Upper lobe of left lung (tissue), 6 donors: ENCODE measurements at regions not wholly inside any gene's neighbourhood (a gene's known extent, or its start where the extent isn't known, plus 50 kb on each side); places are given as distances from the start of the nearest gene placed in this dataset.

Experiments
- ATAC-seq, 2 donors: fragments of 200-7000 bp; cut with Tn5 transposase; one replicate each; pipeline ENCODE4 v1.9.1; 2022; ENCODE audit warnings: mild to moderate bottlenecking in 2 of 2, moderate library complexity in 2 of 2; ENCODE audit not compliant: low FRiP score in 2 of 2
- DNase-seq, 2 donors: peaks; one replicate each; pipeline ENCODE4 v3.0.0-alpha.2; 2019 to 2020
- H3K27ac ChIP-seq, 4 donors: fragments of 200-600 bp; sonication (generic); one replicate each; pipeline ENCODE4 v1.5.1; 2016 to 2019
- H3K27me3 ChIP-seq, 4 donors: fragments of 200-600 bp; sonication (generic); one replicate each; pipeline ENCODE4 v1.5.1; 2017 to 2019
- H3K36me3 ChIP-seq, 4 donors: fragments of 200-600 bp; sonication (generic); one replicate each; pipeline ENCODE4 v1.5.1; 2016 to 2019
- H3K4me1 ChIP-seq, 4 donors: fragments of 200-600 bp; sonication (generic); one replicate each; pipeline ENCODE4 v1.5.1; 2018 to 2019
- H3K4me3 ChIP-seq, 4 donors: fragments of 200-600 bp; sonication (generic); one replicate each; pipeline ENCODE4 v1.5.1; 2017 to 2019; ENCODE audit warnings: mild to moderate bottlenecking in 2 of 4, moderate library complexity in 1 of 4
- H3K9me3 ChIP-seq, 4 donors: fragments of 200-600 bp; sonication (generic); one replicate each; pipeline ENCODE4 v1.5.1; 2018 to 2019
- EP300 ChIP-seq, 4 donors: sonication (generic); formaldehyde crosslinking; IDR thresholded peaks; one replicate each; pipeline ENCODE4 v1.5.1; 2017; ENCODE audit warnings: antibody characterized with exemption in 4 of 4, control low read depth in 2 of 4
- POLR2A ChIP-seq, 4 donors: fragments of 450-650 bp; IDR thresholded peaks; one replicate each; pipeline ENCODE4 v1.5.1; 2016 to 2017; ENCODE audit warnings: antibody characterized with exemption in 4 of 4, mild to moderate bottlenecking in 2 of 4
- POLR2AphosphoS5 ChIP-seq, 2 donors: sonication (generic); formaldehyde crosslinking; IDR thresholded peaks; one replicate each; pipeline ENCODE4 v1.5.1; 2017; ENCODE audit warnings: antibody characterized with exemption in 2 of 2
- WGBS, 2 donors: methylation state at CpG; one replicate each; pipeline ENCODE4 v1.1.5; 2017 to 2018; 5-methylcytosine and 5-hydroxymethylcytosine counted together
- TF ChIP-seq, protein P1 (sequence below), 6 experiments: fragments of 450-650 bp in 4 of 6; fragments of 200-600 bp in 2 of 6; sonication (generic) in 2 of 6; IDR thresholded peaks; one replicate each; pipeline ENCODE4 v1.5.1; 2016 to 2019; ENCODE audit warnings: antibody characterized with exemption in 6 of 6
- donor health status: DM: no; HTN: no; CAD: no; lungs with moderate emphysema.
- donor health status: DM: no; HTN: yes; CAD: no; lungs with severe emphysema.

DNA sequence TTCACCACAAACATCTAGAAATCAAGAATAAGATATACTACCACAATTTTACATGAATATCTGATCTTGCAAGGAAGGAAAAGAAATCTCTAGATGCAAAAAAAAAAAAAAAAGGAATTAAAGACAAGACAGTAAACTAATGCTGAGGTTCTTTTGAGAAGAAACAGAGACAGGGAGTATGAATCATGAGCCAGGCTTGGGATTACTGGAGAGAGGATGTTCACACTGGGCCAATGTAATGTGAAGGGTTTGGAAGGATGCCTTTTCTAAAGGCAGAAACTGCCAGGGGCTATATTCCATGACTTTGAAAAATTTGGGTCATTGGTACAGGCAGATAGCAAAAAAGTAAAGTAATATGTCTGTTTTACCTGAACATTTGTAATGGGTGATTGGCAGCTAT, 573.0 kb upstream of the IGFBP3 start:
- no peaks in the 10 kb centered on the region for H3K27me3 ChIP-seq
- no peak overlapping the region for H3K27ac ChIP-seq
- ATAC-seq (no peak), DNase-seq (no peak)
- no peaks in the 10 kb centered on the region for H3K4me1 ChIP-seq
- H3K9me3 ChIP-seq: no peaks in the 10 kb centered on the region
- no peak overlapping the region for H3K4me3 ChIP-seq
- TF ChIP-seq EP300 (IDR thresholded peaks at IDR 0.05): no peak
- no peak for TF ChIP-seq POLR2A (IDR thresholded peaks at IDR 0.05)
- TF ChIP-seq, protein P1, sequence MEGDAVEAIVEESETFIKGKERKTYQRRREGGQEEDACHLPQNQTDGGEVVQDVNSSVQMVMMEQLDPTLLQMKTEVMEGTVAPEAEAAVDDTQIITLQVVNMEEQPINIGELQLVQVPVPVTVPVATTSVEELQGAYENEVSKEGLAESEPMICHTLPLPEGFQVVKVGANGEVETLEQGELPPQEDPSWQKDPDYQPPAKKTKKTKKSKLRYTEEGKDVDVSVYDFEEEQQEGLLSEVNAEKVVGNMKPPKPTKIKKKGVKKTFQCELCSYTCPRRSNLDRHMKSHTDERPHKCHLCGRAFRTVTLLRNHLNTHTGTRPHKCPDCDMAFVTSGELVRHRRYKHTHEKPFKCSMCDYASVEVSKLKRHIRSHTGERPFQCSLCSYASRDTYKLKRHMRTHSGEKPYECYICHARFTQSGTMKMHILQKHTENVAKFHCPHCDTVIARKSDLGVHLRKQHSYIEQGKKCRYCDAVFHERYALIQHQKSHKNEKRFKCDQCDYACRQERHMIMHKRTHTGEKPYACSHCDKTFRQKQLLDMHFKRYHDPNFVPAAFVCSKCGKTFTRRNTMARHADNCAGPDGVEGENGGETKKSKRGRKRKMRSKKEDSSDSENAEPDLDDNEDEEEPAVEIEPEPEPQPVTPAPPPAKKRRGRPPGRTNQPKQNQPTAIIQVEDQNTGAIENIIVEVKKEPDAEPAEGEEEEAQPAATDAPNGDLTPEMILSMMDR (IDR thresholded peaks at IDR 0.05): no peak
- no peak for TF ChIP-seq POLR2AphosphoS5 (IDR thresholded peaks at IDR 0.05)
- no peaks in the 10 kb centered on the region for H3K36me3 ChIP-seq

DNA sequence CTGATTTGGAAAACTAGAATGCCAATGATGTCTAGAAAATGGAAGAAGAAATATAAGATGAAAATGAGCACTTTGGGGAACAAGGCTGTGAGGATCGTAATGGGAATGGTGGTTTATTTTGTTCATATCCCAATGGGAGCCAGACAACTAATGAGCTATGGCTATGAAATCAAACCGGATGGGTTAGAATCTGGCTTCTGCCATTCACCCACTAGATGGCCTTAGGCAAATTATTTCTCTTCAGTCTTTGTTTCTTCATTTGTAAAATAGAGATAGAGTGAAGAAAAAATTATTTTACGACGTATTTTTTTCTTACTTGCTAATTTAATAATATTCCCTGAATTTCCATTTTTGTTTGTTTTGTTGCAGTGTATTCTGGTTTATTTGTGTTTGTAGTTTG, 572.1 kb upstream of the IGFBP3 start:
- WGBS, 2 donors: 87% methylated on average over 4 of the region's 4 CpGs

DNA sequence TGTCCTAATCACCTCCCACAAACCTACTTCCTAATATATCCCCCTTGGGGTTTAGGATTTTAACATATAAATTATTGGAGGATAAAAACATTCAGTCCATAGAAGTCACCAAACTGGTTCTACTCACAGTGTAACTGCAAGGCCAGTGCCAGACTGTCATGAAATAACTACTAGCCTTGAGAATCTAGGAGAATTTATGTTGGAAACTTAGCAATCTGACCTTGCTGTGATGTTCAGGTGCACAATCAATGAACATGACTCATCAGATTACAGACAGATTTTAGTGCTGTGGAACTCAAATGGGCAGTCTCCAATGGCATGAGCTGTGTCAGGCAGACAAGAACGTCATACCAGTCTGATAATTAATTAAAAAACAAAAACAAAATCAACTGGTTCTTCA, 571.4 kb upstream of the IGFBP3 start:
- no peak overlapping the region for H3K4me3 ChIP-seq
- no peak for TF ChIP-seq POLR2AphosphoS5 (IDR thresholded peaks at IDR 0.05)
- no peaks in the 10 kb centered on the region for H3K36me3 ChIP-seq
- no peak for DNase-seq
- no peaks in the 10 kb centered on the region for H3K4me1 ChIP-seq
- no peaks in the 10 kb centered on the region for H3K9me3 ChIP-seq
- no peak overlapping the region for H3K27ac ChIP-seq
- H3K27me3 ChIP-seq: no peaks in the 10 kb centered on the region
- 82 to 86% methylated on average over 1 of the region's 1 CpG for WGBS, 2 donors
- no peak for ATAC-seq

More for the DNA sequence above, 572.1 kb upstream of the IGFBP3 start:
- Histone ChIP-seq H3K27me3 (no peaks in the 10 kb centered on the region), H3K9me3 (no peaks in the 10 kb centered on the region), H3K27ac (no peak overlapping the region), H3K4me3 (no peak overlapping the region), H3K4me1 (no peaks in the 10 kb centered on the region), H3K36me3 (no peaks in the 10 kb centered on the region)
- ATAC-seq (no peak), DNase-seq (no peak)
- TF ChIP-seq, protein P1 (IDR thresholded peaks at IDR 0.05): no peak
- no peak for TF ChIP-seq EP300 (IDR thresholded peaks at IDR 0.05)

DNA sequence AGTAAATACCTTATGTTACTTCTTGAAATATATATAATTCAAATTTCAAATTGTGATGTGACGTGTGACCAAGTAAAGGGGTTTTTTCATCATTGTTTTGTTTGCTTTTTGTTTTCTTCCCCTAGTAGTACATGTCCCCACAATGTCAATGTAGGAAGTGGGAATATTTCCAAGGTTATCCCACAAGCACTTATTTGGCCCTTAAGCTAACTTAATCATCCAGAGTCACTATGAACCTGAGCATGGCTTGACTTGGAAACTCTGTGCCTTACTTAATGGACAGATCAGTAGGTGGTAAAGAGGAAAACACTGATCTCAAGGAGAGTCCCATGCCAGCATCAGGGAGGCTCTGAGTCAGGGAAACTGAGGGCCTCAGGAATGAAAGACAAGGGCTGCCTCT, 569.3 kb upstream of the IGFBP3 start:
- Histone ChIP-seq H3K36me3 (no peaks in the 10 kb centered on the region), H3K27me3 (no peaks in the 10 kb centered on the region), H3K27ac (no peak overlapping the region), H3K9me3 (no peaks in the 10 kb centered on the region), H3K4me3 (no peak overlapping the region), H3K4me1 (no peaks in the 10 kb centered on the region)
- WGBS, 2 donors: 82 to 93% methylated on average over 1 of the region's 1 CpG
- TF ChIP-seq EP300 (IDR thresholded peaks at IDR 0.05) (no peak), POLR2AphosphoS5 (IDR thresholded peaks at IDR 0.05) (no peak), POLR2A (IDR thresholded peaks at IDR 0.05) (no peak)
- TF ChIP-seq, protein P1 (IDR thresholded peaks at IDR 0.05): no peak
- ATAC-seq (no peak), DNase-seq (no peak)

DNA sequence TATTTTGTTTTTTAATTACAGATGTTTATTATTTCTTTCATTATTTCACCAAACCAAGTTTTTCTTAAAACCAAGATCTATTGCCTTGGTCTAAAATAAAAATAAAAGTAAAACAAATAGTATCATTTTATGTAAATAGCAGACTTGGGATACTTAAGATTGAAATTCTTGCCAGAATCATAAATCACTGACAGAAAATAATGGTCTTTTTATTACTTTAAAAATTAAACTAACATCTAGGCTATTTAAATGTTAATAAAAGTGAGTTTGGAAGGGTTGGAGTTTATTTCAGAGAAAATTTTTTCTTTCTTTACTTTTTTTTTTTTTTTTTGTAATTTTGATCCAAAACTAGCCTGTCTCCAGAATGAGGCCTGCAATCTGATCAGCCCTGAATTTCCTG, 568.0 kb upstream of the IGFBP3 start:
- Histone ChIP-seq H3K9me3 (no peaks in the 10 kb centered on the region), H3K4me3 (no peak overlapping the region), H3K36me3 (no peaks in the 10 kb centered on the region), H3K4me1 (no peaks in the 10 kb centered on the region), H3K27me3 (no peaks in the 10 kb centered on the region), H3K27ac (no peak overlapping the region)
- DNase-seq (no peak), ATAC-seq (no peak)
- TF ChIP-seq EP300 (IDR thresholded peaks at IDR 0.05) (no peak), POLR2AphosphoS5 (IDR thresholded peaks at IDR 0.05) (no peak), POLR2A (IDR thresholded peaks at IDR 0.05) (no peak)
- TF ChIP-seq, protein P1 (IDR thresholded peaks at IDR 0.05): no peak
